DMS53 (cell line): ENCODE measurements at regions not wholly inside any gene's neighbourhood (a gene's known extent, or its start where the extent isn't known, plus 50 kb on each side); places are given as distances from the start of the nearest gene placed in this dataset.

Source experiments
- DNase-seq: peaks from one replicate; lab custom pipeline; 2025; lab: John Stamatoyannopoulos, UW

DNA sequence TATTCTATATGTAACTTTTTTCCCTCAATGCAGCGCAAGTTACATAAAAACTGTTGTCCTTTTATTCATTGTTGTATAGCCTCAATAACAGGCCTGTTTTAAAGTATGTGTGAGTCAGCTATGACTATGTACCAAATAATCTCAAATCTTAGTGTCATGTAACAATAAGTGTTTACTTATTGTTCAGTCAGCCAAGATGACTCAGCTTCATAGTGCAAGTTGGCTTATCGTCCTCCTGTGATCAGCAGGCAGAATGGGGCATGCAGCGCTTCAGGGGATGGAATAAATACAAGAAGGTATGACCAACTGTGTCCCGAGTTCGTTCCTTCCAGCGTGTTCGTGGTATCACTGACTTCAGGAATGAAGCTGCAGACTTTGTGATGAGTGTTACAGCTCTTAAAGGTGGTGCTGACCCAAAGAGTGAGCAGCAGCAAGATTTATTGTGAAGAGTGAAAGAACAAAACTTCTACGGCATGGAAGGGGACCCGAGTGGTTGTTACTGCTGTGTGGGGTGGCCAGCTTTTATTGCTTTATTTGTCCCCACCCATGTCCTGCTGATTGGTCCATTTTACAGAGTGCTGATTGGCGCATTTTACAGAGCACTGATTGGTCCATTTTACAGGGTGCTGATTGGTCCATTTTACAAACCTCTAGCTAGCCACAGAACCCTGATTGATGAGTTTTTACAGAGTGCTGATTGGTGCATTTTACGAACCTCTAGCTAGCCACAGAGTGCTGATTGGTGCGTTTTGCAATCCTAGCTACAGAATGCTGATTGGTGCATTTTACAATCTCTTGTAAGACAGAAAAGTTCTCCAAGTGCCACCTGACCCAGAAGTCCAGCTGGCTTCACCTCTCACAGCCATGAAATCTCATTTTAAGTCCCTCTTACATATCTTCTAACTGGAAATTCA is 1016.0 kb downstream of the MCTP2 start:
- peak; percentile 59 for DNase-seq

DNA sequence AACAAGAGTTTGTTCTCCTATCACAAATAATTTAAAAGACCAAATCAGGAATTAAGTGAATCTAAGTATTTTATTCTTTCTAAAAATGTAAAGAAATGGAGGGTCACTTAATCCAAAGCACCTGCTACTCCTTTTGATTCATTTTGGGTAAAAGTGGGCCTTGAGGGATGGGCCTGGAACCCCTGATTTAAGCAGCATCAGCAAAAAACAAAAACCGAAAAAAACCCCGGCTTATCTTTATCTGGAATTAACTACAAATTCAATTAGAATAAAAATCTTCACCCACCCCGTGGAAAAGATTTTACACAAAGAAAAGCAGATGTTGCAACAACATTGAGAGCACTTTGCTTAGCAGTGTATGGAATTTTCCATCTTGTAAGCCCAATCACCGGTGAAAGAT is 1018.2 kb downstream of the MCTP2 start:
- no peak for DNase-seq

DNA sequence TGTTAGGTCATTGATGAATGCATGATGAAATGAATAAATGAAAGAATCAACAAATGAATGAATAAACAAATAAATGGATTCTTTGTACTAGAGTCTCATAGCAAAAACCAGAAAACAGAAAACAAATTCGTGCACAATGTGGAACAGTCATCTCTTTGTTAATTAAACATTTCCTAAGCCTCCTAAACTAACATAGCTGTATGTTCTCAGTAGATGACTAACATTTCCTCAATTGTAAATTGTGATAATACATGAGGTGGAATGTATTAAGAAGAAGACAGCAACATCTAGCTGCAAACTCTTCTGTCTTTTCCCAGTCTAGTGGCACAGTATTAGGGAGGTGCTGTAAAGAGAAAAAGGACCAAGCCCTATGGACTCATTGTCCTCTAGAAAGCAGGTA is 1021.0 kb downstream of the MCTP2 start:
- no peak for DNase-seq

DNA sequence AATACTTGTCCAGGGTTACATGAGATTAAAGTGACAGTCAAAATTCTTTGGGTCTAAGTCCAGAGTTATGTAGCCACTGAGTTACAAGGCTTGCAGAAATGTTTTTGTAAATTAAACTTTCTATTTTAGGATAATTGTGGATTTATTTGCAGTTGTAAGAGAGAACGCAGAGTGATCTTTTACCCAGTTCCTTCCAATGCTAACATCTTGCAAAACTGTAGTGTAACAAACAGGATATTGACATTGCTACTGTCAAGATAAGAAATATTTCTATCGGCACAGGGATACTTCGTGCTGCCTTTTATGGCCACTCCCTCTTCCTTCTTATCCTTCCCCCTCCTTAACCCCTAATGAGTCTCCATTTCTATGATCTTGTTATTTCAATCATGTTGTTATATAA is 1022.9 kb downstream of the MCTP2 start:
- no peak for DNase-seq

DNA sequence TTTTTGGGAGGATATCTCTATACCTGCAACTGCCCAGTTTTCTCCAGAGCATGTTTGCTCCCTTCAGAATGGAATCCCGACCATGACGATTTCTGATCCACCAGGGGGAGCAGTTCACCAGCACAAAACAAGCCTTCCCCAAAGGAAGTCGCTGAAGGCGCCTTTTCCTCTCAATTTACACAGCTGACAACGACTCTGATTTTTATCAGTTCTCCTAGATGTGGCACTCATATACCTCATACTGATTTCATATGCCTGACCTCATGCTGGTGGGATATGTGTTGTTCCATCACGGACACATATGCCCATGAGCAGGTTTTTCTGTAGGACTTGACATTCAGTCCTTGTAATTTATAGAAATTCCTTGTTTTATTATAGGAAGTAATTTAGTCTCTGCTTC is 1028.2 kb downstream of the MCTP2 start:
- peak; percentile 59 for DNase-seq

DNA sequence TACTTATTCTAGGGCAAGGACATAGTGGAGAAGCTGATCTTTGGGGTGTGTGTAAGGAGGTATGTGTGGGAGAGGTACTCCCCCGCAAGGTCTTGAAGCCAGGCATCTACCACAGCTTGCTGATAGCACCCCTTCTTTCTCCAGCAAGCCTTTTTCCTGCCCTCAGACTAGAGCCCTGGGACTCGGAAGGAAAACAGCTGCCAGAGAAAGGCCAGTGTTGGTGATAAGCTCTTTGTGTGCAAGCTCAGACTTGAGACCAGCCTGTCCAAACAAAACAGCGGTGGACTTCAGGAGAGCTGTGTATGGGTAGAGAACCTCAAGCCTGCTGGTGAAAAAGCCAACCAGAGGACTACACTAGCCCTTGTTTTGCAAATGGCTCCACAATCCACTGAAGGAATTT is 1028.6 kb downstream of the MCTP2 start:
- DNase-seq = no peak

DNA sequence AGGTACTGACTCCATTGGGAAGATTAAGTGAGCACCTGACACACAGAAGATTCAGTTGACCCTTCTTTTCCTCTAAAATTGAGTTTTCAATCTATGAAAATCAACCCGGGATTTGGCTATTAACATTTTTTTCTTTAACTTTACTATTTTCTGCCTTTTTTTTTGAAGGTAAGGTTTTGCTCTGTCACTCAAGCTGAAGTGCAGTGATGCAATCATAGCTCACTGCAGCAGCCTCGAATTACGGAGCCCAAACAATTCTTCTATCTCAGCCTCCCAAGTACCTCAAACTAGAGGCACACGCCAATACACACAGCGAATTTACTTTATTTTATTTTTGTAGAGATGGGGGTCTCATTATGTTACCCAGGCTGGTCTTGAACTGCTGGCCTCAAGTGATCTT is 1029.5 kb downstream of the MCTP2 start:
- DNase-seq = no peak

DNA sequence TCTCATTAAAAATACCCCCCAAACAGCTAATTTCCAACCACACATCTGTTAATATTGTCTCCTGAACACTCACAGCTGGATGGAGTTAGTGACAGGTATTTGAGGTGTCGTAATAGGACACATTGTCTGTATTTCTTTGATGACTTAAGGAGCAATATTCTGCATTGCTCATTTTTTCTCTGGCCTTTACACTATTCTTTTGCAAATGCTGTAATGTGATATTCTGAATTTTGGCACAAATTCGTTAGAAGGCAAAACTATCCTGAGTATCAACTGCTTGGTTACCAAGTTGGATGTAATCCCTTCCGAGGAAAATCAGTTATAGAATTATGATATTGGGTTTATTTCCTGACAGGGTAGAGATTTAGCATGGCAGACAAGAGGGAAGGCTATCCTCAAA is 1030.2 kb downstream of the MCTP2 start:
- no peak for DNase-seq

DNA sequence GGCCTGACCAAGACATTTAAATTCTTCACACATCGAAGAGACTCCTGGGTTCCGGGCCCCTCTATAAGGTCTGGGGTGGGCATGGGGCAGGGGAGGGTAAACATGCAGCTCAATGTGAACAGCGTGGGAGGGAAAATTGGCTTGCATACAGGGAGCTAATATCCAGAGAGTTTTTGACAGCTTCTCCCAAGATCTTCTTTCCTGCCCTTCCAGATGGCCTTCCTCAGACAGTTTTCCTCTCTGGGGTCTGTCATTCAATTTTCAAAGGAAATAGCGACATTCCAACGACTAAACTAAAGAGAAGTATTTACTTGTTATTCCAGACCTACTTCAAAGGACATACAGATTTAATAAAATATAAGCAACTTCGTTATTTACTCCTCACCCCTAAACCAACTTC is 1030.6 kb downstream of the MCTP2 start:
- DNase-seq = no peak

DNA sequence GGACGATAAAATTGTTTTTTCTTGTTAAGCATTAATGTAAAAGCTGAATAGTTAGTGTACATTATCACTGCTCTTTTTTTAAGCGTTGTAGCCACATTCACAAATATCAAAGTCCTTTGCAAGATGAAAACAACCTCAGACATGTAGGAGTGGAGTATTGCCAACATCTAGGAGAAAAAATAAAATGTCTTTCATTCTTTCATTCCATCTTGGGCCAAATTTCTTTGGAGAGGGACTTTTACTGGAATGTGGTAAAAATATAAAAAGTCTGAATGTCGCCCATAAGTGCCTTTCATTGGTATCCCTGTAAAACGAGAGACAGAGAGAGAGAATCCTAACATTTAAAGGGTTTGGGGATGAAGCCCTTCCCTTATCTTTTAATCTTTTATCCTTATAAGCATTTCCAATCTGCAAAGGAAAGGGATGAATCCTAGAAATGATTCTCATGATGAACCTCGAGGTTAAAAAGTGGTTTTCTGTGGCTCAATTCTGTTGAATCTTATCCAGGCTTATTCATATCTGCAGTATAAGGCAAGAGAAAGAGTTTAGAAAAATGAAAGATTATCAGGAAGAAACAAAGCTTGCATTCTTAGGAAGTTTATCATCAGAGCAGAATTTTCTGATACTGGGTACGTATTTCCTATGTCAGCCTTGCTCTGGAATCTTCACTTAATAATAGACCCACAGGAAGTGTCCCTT is 1031.7 kb downstream of the MCTP2 start:
- DNase-seq = no peak

DNA sequence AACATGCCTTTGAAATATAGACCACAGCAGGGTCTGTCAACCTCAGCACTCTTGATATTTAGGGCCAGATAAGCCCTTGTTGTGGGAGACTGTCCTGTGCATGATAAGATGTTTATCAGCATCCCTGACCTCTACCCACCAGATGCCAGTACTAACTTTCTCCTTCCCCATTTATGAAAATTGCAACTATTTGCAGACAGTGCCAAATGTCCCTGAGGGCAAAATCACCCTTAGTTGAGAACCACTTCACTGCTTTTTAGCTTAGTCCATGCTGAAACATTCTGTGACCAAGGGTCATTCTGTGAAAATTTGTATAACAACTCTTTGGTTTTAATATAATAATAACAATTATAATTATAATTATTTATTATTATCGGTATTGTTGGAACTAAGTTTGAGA is 1032.4 kb downstream of the MCTP2 start:
- no peak for DNase-seq

DNA sequence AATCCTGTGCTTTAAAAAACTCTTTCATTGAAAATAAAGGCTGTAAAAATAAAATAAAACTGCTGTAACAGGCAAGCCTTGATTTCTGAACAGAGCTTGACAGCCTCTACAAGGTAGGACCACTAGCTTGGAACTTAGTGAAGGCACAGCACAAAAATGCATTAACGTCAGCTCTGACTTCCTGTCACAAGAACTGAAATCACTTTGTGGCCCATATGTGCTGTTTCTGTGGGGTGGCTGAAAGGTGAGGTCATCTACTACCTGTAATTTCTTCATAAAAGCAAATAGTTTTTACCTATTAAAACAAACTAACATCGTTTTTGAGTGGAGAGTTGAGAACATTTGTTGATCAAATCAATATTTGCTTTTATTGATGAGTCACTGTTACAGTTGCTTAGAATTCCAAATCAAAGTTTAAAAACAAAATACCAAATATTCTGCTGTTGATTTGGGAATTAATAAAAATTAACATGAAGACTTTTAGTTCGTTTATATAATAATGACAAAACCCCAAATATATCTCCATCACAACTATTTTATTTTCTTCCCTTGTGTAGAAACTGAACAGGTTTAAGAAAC is 1034.1 kb downstream of the MCTP2 start:
- DNase-seq = no peak

DNA sequence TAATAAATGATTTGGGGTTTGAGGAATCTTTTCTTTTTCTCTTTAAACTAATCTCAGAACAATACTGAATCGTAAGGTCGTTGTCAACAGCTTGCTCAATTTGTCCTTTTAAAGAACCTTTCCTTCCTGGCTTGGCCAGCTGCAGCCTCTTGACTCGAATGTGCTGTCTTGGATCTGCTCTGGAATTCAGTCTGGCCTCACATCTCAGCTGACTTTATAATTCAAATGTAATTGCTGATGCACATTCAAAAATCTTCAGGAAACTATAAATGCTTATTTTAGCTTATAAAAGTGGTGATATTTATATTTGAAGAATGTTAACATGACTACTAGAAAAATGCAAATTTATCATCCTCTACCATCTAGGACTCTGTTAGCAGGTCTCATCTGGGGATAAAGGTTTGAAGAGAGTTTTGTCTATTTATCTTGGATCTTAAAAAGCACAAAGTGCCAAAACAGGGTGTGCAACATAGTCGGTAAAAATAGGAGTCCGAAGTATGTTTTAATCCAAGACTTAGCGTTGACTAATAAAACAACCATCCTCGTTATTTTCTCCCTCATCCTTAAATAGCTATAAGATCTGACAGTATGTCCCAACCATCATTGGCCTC is 1035.2 kb downstream of the MCTP2 start:
- DNase-seq = no peak

DNA sequence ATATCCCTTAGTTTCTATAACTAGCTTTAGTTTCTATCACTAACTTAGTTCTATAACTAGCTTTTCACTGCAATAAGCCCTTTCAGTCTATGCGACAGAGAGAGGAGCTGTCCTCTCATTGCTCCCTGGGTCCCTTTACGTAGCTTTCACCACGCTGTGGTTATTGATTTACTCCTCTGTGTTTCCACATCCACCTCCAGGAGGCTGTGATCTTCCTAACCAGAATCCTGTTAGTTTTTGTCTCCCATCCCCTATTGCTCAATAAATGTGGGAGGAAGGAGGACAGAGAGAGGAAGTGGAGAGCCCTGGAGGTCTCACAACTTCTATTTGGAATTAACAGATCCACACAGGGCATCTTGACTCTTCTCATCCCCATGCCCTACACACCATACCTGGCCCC is 1036.1 kb downstream of the MCTP2 start:
- no peak for DNase-seq

DNA sequence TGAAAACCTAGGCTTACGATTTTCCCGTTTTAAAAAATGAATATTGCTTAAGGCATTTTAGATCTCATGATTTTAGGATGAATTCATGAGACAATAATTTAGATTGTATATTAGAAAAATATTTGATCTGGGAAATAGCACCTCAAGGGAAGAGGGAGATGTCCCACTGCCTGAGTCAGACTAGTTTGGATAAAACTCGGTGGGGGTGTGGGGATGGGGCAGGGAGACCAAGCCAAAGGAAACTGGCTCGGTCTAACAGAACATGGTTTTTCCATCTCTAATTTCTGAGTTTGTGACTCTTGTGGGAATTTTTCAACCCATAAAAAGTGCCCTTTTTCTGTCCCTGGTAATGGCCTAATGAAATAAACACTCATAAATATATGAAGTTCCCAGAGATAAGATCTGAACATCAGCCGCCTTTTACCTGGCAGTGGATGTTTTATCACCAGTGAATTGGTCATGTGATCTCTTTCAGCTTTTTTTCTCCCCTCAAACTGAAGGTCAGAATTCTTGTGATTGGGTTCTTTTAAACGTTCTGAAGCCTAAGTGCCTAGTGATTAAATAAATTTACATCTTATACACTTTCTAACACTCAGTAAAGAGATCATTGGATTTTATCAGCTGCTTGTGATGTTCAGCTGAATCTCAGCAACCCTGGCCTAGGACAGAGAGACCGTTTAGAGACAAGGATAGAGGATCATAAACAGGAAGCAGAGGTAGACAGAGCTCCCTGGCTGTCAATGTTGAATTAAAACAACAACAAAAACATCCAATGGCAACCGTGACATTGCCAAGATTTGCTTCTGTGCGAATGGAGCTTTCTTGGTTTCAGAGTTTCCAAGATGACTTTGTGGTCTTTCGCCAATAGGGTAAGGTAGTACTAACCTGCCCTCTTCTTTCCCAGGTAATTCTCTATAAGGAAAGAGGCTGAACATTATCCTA is 1038.2 kb downstream of the MCTP2 start:
- DNase-seq = no peak

DNA sequence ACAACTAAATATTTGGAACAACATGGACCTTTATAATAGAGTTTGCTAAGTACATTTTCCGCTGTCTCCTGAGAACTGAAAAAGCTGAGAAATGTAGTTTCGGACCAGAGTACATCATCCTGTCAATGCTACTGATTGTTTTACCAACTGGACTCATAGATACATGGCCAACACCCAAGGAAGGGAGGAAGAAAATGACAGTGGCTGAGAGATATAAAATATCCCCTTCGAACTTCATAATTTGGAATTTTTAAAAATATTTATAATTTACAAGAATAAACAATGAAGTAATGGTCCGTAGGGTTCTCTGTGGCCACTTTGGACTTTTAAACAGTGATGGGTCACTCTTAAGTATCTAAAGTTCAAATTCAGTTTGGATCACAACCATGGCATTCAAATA is 1042.7 kb downstream of the MCTP2 start:
- no peak for DNase-seq

DNA sequence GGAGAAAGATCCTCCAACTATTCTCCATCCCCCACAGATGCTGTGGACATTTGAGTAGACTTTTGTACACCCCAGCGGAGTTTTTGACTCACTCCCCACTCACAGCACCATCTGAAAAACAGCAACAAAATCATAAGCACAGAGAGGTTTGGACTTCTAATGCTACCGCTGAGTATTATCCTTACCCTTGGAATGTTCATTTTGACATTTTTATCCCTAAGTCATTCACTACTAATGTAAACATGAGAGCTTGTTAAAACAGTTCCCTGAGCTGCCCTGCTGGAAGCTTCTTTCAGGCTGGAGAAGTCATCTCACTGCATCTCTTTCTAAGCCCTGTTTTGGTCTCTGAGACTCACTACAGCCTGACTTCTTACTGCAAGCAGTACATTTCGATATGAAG is 1045.9 kb downstream of the MCTP2 start:
- no peak for DNase-seq

DNA sequence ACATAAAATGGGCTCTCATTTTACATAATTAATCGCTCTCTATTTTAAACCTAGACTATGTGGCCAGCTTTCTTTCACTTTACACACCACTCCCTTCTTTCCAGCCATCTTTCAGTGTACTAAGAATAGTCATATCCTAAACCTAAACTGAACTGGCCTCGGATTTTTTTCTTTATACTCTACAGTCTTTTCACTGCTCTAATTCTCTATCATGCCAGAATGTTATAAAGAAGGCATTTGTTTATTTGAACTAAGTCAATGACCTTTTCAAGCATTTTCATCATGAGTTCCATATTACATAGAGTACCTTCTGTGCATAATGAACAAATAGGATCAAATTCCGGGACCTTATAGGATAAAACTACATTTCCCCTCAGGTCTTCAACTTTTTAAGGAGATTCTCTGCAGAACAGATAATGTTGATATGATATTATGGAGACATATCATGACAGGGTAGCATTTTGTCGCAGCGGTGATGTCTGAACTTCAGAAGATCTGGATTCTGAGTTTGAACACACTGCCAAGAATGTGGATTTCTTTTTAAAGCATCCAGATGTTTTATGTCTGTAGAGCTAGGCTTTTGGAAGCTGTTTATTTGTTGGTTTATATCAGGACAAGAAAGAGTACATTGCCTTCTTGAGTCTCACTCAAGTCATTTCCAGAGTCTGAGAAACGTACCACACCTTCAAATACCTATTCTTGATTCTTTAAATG is 1047.3 kb downstream of the MCTP2 start:
- no peak for DNase-seq

DNA sequence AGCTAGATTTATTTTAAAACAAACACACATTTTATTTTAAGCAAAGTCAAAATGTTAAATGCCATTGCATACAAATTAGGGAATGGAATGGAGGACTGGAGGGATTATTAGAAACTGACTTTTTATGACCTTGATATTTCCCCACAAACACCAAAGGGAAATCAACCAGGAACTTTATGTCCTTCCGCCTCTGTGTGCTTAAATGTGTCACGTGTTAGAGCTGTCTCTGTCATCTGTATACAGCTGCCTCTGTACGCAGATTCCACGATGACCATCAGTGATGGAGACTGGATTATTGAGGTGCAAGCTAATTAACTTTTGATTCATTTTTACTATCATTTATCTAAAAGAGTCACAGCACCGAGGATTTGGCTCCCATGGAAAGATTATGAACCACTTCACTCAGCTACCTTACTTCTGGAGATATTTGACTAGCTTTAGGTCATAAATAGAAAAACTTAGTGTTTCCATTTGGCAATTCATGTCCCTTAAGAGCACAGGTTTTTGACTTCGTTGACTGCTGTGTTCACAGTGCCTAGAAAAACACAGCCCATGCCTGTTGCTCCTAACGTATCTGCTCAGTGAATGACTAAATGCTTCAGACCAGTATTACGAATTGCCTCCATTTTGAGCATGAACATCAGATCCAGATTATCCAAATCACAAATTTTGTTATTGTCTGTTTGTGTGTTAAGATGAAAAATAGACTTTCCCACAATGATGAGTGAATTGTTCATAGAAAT is 1048.1 kb downstream of the MCTP2 start:
- DNase-seq = no peak

DNA sequence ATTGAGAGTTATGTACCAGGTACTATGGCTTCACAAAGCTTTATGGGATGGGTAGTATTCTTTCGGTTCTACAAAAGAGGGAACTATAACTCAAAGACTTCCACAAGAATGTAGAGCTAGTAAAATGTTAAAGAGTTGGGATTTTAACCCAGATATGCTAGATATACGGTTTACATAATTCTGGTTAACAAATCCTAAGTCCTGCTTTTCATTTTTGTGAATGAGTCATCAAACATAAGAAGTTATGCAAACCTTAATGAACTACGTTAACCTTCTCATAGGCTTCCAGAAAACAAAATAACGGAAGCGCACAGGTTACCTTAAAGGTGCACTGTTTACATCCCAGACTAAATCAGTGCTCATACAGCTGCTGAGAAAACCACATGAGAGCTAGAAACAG is 1049.3 kb downstream of the MCTP2 start:
- no peak for DNase-seq
